Testis (tissue), 2 donors: ENCODE measurements at regions not wholly inside any gene's neighbourhood (a gene's known extent, or its start where the extent isn't known, plus 50 kb on each side); places are given as distances from the start of the nearest gene placed in this dataset.

Experiments used
- POLR2A ChIP-seq: fragments of 450-650 bp; IDR thresholded peaks from one replicate; pipeline ENCODE4 v1.6.1; 2017; ENCODE audit warnings: antibody characterized with exemption, mild to moderate bottlenecking, moderate library complexity
- TF ChIP-seq, protein P1 (sequence below), 3 experiments: fragments of 450-650 bp in 2 of 3; fragments of 200-600 bp in 1 of 3; sonication (generic) in 1 of 3; IDR thresholded peaks; one replicate each; pipeline ENCODE4 v1.5.1; 2016 to 2019; ENCODE audit warnings: antibody characterized with exemption in 3 of 3, mild to moderate bottlenecking in 2 of 3, moderate library complexity in 1 of 3

DNA sequence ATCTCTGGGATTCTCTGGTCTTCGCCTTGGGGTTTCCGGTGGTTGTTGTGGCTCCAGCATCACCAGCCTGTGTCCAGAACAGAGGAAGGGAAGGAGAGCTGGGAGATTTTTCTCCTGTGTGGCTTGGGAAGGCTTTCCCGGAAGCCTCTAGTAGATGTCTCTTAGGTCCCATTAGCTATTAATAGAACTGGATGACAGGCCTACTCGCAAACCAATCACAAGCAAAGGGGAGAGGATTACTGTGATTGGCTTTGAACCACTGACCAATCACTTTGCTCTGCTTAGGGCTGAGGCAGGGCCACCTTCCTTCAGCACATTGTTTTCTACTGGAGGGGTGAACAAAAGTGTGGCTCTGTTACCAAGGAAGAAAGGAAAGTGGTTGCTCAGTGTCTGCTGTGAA lies 203.4 kb upstream of the SULF2 start:
- TF ChIP-seq, protein P1, sequence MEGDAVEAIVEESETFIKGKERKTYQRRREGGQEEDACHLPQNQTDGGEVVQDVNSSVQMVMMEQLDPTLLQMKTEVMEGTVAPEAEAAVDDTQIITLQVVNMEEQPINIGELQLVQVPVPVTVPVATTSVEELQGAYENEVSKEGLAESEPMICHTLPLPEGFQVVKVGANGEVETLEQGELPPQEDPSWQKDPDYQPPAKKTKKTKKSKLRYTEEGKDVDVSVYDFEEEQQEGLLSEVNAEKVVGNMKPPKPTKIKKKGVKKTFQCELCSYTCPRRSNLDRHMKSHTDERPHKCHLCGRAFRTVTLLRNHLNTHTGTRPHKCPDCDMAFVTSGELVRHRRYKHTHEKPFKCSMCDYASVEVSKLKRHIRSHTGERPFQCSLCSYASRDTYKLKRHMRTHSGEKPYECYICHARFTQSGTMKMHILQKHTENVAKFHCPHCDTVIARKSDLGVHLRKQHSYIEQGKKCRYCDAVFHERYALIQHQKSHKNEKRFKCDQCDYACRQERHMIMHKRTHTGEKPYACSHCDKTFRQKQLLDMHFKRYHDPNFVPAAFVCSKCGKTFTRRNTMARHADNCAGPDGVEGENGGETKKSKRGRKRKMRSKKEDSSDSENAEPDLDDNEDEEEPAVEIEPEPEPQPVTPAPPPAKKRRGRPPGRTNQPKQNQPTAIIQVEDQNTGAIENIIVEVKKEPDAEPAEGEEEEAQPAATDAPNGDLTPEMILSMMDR (IDR thresholded peaks at IDR 0.05): no peak
- no peak for TF ChIP-seq POLR2A
